GM18868 (cell line): ENCODE measurements at regions not wholly inside any gene's neighbourhood (a gene's known extent, or its start where the extent isn't known, plus 50 kb on each side); places are given as distances from the start of the nearest gene placed in this dataset.
"Not testable (repeated sequence)": the region's sequence is repeated elsewhere in the genome, so short reads cannot be mapped to it uniquely, and the experiment has no call there.

Experiments used
- ATAC-seq: cut with Tn5 transposase; IDR thresholded peaks from one replicate; pipeline ENCODE4 v1.9.1; 2021; ENCODE audit warnings: mild to moderate bottlenecking, moderate library complexity; ENCODE audit not compliant: unreplicated experiment

GRCh38 chr13:99743094-99743493, 228.5 kb downstream of the ZIC5 start:
- ATAC-seq, result no peak

- ATAC-seq, result no peak
Observed at GRCh38 chr13:99741960-99742359, 229.6 kb downstream of the ZIC5 start.

GRCh38 chr13:99740251-99740979, 231.2 kb downstream of the ZIC5 start:
- ATAC-seq, result no peak

GRCh38 chr13:99738626-99739025, 232.9 kb downstream of the ZIC5 start:
- ATAC-seq, result no peak

- no peak for ATAC-seq
Observed at GRCh38 chr13:99737481-99738245, 233.9 kb downstream of the ZIC5 start.

- no peak for ATAC-seq
Observed at GRCh38 chr13:99736541-99736940, 235.0 kb downstream of the ZIC5 start.

- ATAC-seq, result no peak
Observed at GRCh38 chr13:99734013-99734693, 232.9 kb downstream of the TM9SF2 start.

GRCh38 chr13:99733346-99733745, 232.1 kb downstream of the TM9SF2 start:
- ATAC-seq, result no peak

- no peak for ATAC-seq
Observed at GRCh38 chr13:99731747-99732146, 230.5 kb downstream of the TM9SF2 start.

- no peak for ATAC-seq
Observed at GRCh38 chr13:99730403-99730802, 229.1 kb downstream of the TM9SF2 start.

- ATAC-seq, result no peak
Observed at GRCh38 chr13:99729745-99730144, 228.5 kb downstream of the TM9SF2 start.

- ATAC-seq, result not testable (repeated sequence)
Observed at GRCh38 chr13:99727651-99728050, 226.4 kb downstream of the TM9SF2 start.

GRCh38 chr13:99726282-99726894, 225.1 kb downstream of the TM9SF2 start:
- ATAC-seq, result no peak

GRCh38 chr13:99725644-99726043, 224.4 kb downstream of the TM9SF2 start:
- ATAC-seq, result no peak

GRCh38 chr13:99724633-99725517, 223.6 kb downstream of the TM9SF2 start:
- peak; percentile 69 for ATAC-seq

GRCh38 chr13:99723878-99724277, 222.6 kb downstream of the TM9SF2 start:
- ATAC-seq, result no peak

- ATAC-seq, result no peak
Observed at GRCh38 chr13:99722931-99723330, 221.7 kb downstream of the TM9SF2 start.

GRCh38 chr13:99722338-99722818, 221.1 kb downstream of the TM9SF2 start:
- no peak for ATAC-seq

- ATAC-seq, result no peak
Observed at GRCh38 chr13:99721606-99722337, 220.5 kb downstream of the TM9SF2 start.
